BE2C (cell line): ENCODE measurements at regions not wholly inside any gene's neighbourhood (a gene's known extent, or its start where the extent isn't known, plus 50 kb on each side); places are given as distances from the start of the nearest gene placed in this dataset.
A peak's percentile ranks its signal among the peaks of the same experiment; 100 is the strongest.
"Not testable (repeated sequence)": the region's sequence is repeated elsewhere in the genome, so short reads cannot be mapped to it uniquely, and the experiment has no call there.

Experiments
- DNase-seq: peaks from one replicate; pipeline ENCODE4 v3.0.0-alpha.2; 2020
- H3K27me3 ChIP-seq: fragments of 250-450 bp; sonication (Bioruptor Pico); 2 replicates; pipeline ENCODE4 v1.5.1; 2020; ENCODE audit warnings: mild to moderate bottlenecking
- H3K36me3 ChIP-seq: fragments of 250-450 bp; sonication (Bioruptor Pico); 2 replicates; pipeline ENCODE4 v1.5.1; 2020; ENCODE audit warnings: mild to moderate bottlenecking
- H3K4me1 ChIP-seq: fragments of 250-450 bp; sonication (Bioruptor Pico); 2 replicates; pipeline ENCODE4 v1.5.1; 2020
- H3K4me3 ChIP-seq: 2 replicates; pipeline ENCODE4 v1.5.1; 2011; ENCODE audit warnings: low read depth, low read length
- H3K9me3 ChIP-seq: fragments of 250-450 bp; sonication (Bioruptor Pico); 2 replicates; pipeline ENCODE4 v1.5.1; 2020
- TF ChIP-seq, protein P1 (sequence below): IDR thresholded peaks from 2 replicates; pipeline ENCODE4 v1.5.1; 2012; ENCODE audit warnings: mild to moderate bottlenecking, low read depth, low read length

DNA sequence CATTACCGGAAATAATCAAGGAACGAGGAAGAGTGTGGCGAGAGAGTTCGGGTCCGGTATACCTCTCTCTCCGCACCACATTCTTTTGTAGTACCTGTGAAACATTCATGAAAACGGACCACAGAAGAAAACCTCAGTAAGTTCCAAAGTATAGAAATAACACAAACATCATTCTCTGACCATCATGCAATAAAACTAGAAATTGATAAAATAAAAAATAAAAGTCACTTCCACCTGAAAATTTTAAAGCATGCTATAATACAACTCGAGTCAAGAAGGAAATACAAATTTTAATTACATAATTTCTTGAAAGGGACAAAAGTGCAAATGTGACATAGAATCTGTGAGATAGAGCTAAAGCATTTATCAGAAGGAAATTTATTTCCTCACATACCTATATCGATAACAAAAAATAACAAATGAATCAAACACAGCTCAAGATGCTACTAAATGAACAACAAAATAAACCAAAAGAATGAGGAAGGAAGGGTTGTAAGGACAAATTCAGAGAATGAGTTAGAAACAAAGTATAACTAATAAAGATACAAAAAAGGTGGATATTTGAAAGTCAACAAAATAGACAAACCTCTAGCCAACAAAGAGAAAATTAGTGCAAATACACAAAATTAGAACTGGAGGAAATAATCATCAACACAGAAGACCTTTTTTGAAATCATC, 84.2 kb downstream of the TRIM27 start:
- no peak for DNase-seq
- H3K4me3 ChIP-seq = peak overlapping the region; percentile 87
- peaks cover 18% of the 10 kb centered on the region for H3K27me3 ChIP-seq
- no peaks in the 10 kb centered on the region for H3K9me3 ChIP-seq
- no peaks in the 10 kb centered on the region for H3K4me1 ChIP-seq
- no peaks in the 10 kb centered on the region for H3K36me3 ChIP-seq
- TF ChIP-seq, protein P1, sequence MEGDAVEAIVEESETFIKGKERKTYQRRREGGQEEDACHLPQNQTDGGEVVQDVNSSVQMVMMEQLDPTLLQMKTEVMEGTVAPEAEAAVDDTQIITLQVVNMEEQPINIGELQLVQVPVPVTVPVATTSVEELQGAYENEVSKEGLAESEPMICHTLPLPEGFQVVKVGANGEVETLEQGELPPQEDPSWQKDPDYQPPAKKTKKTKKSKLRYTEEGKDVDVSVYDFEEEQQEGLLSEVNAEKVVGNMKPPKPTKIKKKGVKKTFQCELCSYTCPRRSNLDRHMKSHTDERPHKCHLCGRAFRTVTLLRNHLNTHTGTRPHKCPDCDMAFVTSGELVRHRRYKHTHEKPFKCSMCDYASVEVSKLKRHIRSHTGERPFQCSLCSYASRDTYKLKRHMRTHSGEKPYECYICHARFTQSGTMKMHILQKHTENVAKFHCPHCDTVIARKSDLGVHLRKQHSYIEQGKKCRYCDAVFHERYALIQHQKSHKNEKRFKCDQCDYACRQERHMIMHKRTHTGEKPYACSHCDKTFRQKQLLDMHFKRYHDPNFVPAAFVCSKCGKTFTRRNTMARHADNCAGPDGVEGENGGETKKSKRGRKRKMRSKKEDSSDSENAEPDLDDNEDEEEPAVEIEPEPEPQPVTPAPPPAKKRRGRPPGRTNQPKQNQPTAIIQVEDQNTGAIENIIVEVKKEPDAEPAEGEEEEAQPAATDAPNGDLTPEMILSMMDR = no peak

- H3K36me3 ChIP-seq = no peaks in the 10 kb centered on the region
- H3K27me3 ChIP-seq = peaks cover 22% of the 10 kb centered on the region
- TF ChIP-seq, protein P1 = no peak
- no peaks in the 10 kb centered on the region for H3K4me1 ChIP-seq
- peak; percentile 11 for DNase-seq
- no peaks in the 10 kb centered on the region for H3K9me3 ChIP-seq
- H3K4me3 ChIP-seq = no peak overlapping the region
Observed at GRCh38 chr6:28841290-28841689, 82.5 kb downstream of the TRIM27 start.

GRCh38 chr6:28848756-28849155, 75.0 kb downstream of the TRIM27 start:
- not testable (repeated sequence) for H3K36me3 ChIP-seq, H3K9me3 ChIP-seq, H3K4me1 ChIP-seq, H3K4me3 ChIP-seq
- peaks cover 12% of the 10 kb centered on the region for H3K27me3 ChIP-seq
- TF ChIP-seq, protein P1 = peak; percentile 29
- DNase-seq = peak; percentile 43
